GM19035 (cell line): ENCODE measurements at regions not wholly inside any gene's neighbourhood (a gene's known extent, or its start where the extent isn't known, plus 50 kb on each side); places are given as distances from the start of the nearest gene placed in this dataset.

Experiments used
- ATAC-seq: cut with Tn5 transposase; IDR thresholded peaks from one replicate; pipeline ENCODE4 v1.9.1; 2021; ENCODE audit not compliant: unreplicated experiment

GRCh38 chr13:39856714-39857113 is 201.3 kb downstream of the COG6 start:
- ATAC-seq: no peak

- no peak for ATAC-seq
Observed at GRCh38 chr13:39858794-39859193, 203.3 kb downstream of the COG6 start.

GRCh38 chr13:39859898-39860297 is 204.4 kb downstream of the COG6 start:
- ATAC-seq: no peak

GRCh38 chr13:39862900-39863299 is 207.4 kb downstream of the COG6 start:
- no peak for ATAC-seq

GRCh38 chr13:39864221-39864620 is 208.8 kb downstream of the COG6 start:
- ATAC-seq: no peak

- ATAC-seq: no peak
Observed at GRCh38 chr13:39866722-39867121, 211.3 kb downstream of the COG6 start.

- no peak for ATAC-seq
Observed at GRCh38 chr13:39867807-39868206, 212.3 kb downstream of the COG6 start.

GRCh38 chr13:39870197-39870747 is 214.8 kb downstream of the COG6 start:
- ATAC-seq: no peak

- ATAC-seq: no peak
Observed at GRCh38 chr13:39874331-39875053, 219.0 kb downstream of the COG6 start.

- ATAC-seq: no peak
Observed at GRCh38 chr13:39875111-39875987, 219.9 kb downstream of the COG6 start.

- no peak for ATAC-seq
Observed at GRCh38 chr13:39876258-39876657, 220.8 kb downstream of the COG6 start.

- no peak for ATAC-seq
Observed at GRCh38 chr13:39877134-39877533, 221.7 kb downstream of the COG6 start.

- ATAC-seq: no peak
Observed at GRCh38 chr13:39879286-39880035, 224.0 kb downstream of the COG6 start.

- ATAC-seq: no peak
Observed at GRCh38 chr13:39881383-39881782, 225.9 kb downstream of the COG6 start.

GRCh38 chr13:39881887-39882286 is 226.4 kb downstream of the COG6 start:
- no peak for ATAC-seq

- ATAC-seq: no peak
Observed at GRCh38 chr13:39884166-39884565, 228.7 kb downstream of the COG6 start.

- no peak for ATAC-seq
Observed at GRCh38 chr13:39886336-39886735, 230.9 kb downstream of the COG6 start.

- ATAC-seq: no peak
Observed at GRCh38 chr13:39887387-39887786, 231.9 kb downstream of the COG6 start.

- no peak for ATAC-seq
Observed at GRCh38 chr13:39888865-39889810, 233.7 kb downstream of the COG6 start.

GRCh38 chr13:39890537-39890936 is 235.1 kb downstream of the COG6 start:
- ATAC-seq: no peak
